ENCODE measurements at regions not wholly inside any gene's neighbourhood (a gene's known extent, or its start where the extent isn't known, plus 50 kb on each side); places are given as distances from the start of the nearest gene placed in this dataset.

GRCh38 chr11:10622108-10622507, 53.6 kb upstream of the LYVE1 start:
- WGBS = 65% methylated on average over 2 of the region's 2 CpGs

GRCh38 chr11:10619131-10619680, 50.7 kb upstream of the LYVE1 start:
- no peak for TF ChIP-seq EGR1 (IDR thresholded peaks at IDR 0.05; ENCODE audit: low read depth in 2 of 2)
- no peak for TF ChIP-seq GABPA (IDR thresholded peaks at IDR 0.05 in 1 of 2, conservative IDR thresholded peaks at IDR 0.05 in 1 of 2)
- no peak for TF ChIP-seq NR2F2 (IDR thresholded peaks at IDR 0.05)
- TF ChIP-seq ATF3 (IDR thresholded peaks at IDR 0.05) = no peak
- TF ChIP-seq FOXA1 (IDR thresholded peaks at IDR 0.05) = no peak
- no peak for TF ChIP-seq JUND (IDR thresholded peaks at IDR 0.05)
- Histone ChIP-seq H3K27ac (ENCODE audit: low read depth in 1 of 2, low read length in 2 of 2) (no peak overlapping the region), H3K4me3 (ENCODE audit: low read depth in 1 of 3, low read length in 3 of 3) (no peak overlapping the region), H3K9ac (ENCODE audit: low read depth in 1 of 2, low read length in 2 of 2) (no peak overlapping the region), H3K36me3 (ENCODE audit: control insufficient read depth in 4 of 4, insufficient read depth in 3 of 4, low read depth in 1 of 4, low read length in 3 of 4) (no peaks in the 10 kb centered on the region), H3K4me1 (ENCODE audit: control insufficient read depth in 4 of 4, insufficient read depth in 4 of 4, low read length in 3 of 4) (peaks cover 0 to 5% (median 2%) of the 10 kb centered on the region in 4 donors), H3K9me3 (ENCODE audit: control insufficient read depth in 4 of 4, low read length in 3 of 4) (no peaks in the 10 kb centered on the region), H3K27me3 (ENCODE audit: control insufficient read depth in 4 of 4, insufficient read depth in 4 of 4, low read length in 3 of 4) (no peaks in the 10 kb centered on the region)
- WGBS = 91% methylated on average over 2 of the region's 2 CpGs
- no peak for DNase-seq (ENCODE audit: low spot score)

More at GRCh38 chr11:10622108-10622507, 53.6 kb upstream of the LYVE1 start:
- no peak for DNase-seq (ENCODE audit: low spot score)
- TF ChIP-seq MAX (IDR thresholded peaks at IDR 0.05) (no peak), HNF4A (conservative IDR thresholded peaks at IDR 0.05) (no peak), ATF3 (IDR thresholded peaks at IDR 0.05) (no peak), GABPA (IDR thresholded peaks at IDR 0.05 in 1 of 2, conservative IDR thresholded peaks at IDR 0.05 in 1 of 2) (no peak), NR2F2 (IDR thresholded peaks at IDR 0.05) (no peak), CTCF (IDR thresholded peaks at IDR 0.05; ENCODE audit: low read depth, low read length, missing input control) (no peak), HNF4G (IDR thresholded peaks at IDR 0.05) (no peak), ZBTB33 (IDR thresholded peaks at IDR 0.05) (no peak), FOXA1 (IDR thresholded peaks at IDR 0.05) (no peak), RAD21 (IDR thresholded peaks at IDR 0.05) (no peak), TAF1 (conservative IDR thresholded peaks at IDR 0.05) (no peak), RXRA (IDR thresholded peaks at IDR 0.05) (no peak)
- Histone ChIP-seq H3K36me3 (ENCODE audit: control insufficient read depth in 4 of 4, insufficient read depth in 3 of 4, low read depth in 1 of 4, low read length in 3 of 4) (no peaks in the 10 kb centered on the region), H3K27me3 (ENCODE audit: control insufficient read depth in 4 of 4, insufficient read depth in 4 of 4, low read length in 3 of 4) (no peaks in the 10 kb centered on the region), H3K9ac (ENCODE audit: low read depth in 1 of 2, low read length in 2 of 2) (no peak overlapping the region), H3K4me1 (ENCODE audit: control insufficient read depth in 4 of 4, insufficient read depth in 4 of 4, low read length in 3 of 4) (peaks cover 0 to 5% (median 2%) of the 10 kb centered on the region in 4 donors), H3K4me3 (ENCODE audit: low read depth in 1 of 3, low read length in 3 of 3) (no peak overlapping the region), H3K27ac (ENCODE audit: low read depth in 1 of 2, low read length in 2 of 2) (no peak overlapping the region), H3K9me3 (ENCODE audit: control insufficient read depth in 4 of 4, low read length in 3 of 4) (no peaks in the 10 kb centered on the region)

Measured in liver (tissue), 8 donors.